Forelimb muscle (tissue), 1 donor: ENCODE measurements at regions not wholly inside any gene's neighbourhood (a gene's known extent, or its start where the extent isn't known, plus 50 kb on each side); places are given as distances from the start of the nearest gene placed in this dataset.
"Not testable (repeated sequence)": the region's sequence is repeated elsewhere in the genome, so short reads cannot be mapped to it uniquely, and the experiment has no call there.

Experiments used
- DNase-seq: peaks from one replicate; pipeline ENCODE4 v3.0.0-alpha.2; 2013; ENCODE audit warnings: low read depth

DNA sequence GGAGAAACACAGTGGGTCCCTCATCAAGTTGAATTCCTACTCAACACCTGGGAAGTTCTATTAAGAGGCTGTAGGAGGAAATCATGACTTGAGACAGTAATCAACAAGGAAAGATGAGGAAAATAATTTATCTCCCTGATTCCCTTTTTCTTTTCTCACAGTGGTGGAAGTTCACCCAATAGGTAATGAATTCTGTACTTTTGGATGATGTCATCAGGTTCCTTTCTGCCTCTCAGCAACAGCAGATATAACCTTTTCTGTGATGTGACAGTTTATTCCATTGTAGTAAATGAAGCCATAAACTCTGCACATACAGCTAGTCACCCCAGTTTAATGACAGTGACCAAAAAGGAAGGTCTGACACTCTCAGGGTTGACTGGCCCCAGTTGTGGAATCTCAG is 1265.0 kb downstream of the NXPH1 start:
- no peak for DNase-seq

- no peak for DNase-seq
Observed at GRCh38 chr7:9709216-9709615, 1264.5 kb upstream of the PHF14 start.

DNA sequence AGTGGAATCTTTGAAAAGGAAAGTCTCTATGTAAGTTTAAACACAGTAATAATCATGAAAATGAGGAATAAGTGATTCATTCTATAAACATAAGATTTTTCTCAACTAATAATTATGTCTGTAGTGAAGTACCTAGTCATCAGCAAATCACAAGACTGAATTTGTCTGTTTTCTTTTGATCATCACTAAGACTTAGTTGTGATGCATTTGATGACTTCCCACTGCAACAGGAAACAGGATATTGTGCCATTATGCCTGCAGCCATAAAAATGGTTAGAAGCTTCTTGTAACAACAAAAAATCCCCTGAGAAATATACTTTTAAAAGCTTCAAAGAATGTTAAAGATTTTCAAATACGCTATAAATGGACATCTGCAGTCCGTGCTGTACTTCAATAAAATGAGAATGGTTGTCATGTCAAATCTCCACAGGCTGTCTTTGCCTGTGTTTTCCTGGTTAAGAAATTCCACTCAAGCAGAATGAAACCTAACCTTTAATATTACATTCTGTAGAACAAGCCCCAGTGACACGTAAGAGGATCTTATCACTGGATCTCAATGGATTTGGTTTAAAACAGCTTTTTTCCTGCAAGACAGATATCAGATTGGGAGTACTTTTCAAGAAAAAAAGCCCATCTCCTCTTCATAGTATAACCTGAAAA is 1262.3 kb upstream of the PHF14 start:
- DNase-seq = no peak

DNA sequence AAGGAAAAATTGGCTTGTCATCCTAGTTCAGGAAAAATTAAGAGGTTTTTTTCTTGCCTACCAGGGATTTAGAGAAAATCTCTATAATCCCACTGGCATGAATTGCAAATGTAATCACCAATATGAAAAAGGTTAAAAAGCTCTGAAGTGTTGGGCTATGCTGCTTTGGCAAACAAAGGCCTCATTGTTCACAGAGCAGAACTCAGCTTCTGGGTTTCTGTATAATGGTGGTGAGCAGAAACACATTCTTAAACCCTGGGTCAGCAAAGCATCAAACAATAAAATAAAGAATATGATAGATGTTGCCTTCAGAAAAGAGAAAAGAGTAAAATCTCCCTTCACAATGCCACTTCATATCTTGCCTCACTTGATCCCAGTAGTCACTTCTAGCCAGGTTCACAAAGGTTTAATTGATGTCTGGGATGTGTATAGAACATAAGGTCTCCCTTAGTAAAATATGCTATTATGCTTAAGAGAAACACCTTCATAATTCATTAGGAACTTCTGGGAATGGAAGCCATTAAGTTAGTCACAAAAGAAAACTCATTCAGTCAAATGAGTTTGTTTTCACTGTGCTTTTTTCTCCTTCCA is 1255.5 kb upstream of the PHF14 start:
- DNase-seq = no peak

GRCh38 chr7:9719303-9719702 is 1254.4 kb upstream of the PHF14 start:
- DNase-seq = no peak

DNA sequence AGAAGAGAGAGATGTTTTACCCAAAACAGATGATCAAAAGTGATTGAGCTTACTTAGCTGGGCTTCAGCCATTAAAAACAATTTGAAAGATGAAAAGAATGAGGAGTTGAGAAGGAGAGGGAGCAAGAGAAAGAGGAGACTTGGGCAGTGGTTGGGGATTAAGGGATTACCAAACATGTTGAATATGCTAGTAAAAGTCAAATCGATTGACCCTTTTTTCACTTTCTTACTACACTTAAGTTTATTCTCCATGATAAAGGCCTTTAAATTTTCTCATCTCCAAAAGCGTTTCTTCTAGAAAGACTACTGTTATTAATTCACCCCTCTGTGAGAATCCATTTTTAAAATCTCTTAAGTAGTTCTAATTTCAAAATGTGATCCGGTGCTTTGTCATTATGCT is 1254.0 kb upstream of the PHF14 start:
- DNase-seq = no peak

- not testable (repeated sequence) for DNase-seq
Observed at GRCh38 chr7:9725940-9726663, 1247.6 kb upstream of the PHF14 start.

GRCh38 chr7:9726811-9727210 is 1246.9 kb upstream of the PHF14 start:
- not testable (repeated sequence) for DNase-seq

GRCh38 chr7:9727467-9727869 is 1246.2 kb upstream of the PHF14 start:
- DNase-seq = not testable (repeated sequence)

GRCh38 chr7:9728014-9728657 is 1245.5 kb upstream of the PHF14 start:
- not testable (repeated sequence) for DNase-seq

GRCh38 chr7:9752033-9752432 is 1221.6 kb upstream of the PHF14 start:
- no peak for DNase-seq

GRCh38 chr7:9761224-9761623 is 1212.4 kb upstream of the PHF14 start:
- DNase-seq = no peak

- no peak for DNase-seq
Observed at GRCh38 chr7:9776900-9777299, 1196.8 kb upstream of the PHF14 start.

DNA sequence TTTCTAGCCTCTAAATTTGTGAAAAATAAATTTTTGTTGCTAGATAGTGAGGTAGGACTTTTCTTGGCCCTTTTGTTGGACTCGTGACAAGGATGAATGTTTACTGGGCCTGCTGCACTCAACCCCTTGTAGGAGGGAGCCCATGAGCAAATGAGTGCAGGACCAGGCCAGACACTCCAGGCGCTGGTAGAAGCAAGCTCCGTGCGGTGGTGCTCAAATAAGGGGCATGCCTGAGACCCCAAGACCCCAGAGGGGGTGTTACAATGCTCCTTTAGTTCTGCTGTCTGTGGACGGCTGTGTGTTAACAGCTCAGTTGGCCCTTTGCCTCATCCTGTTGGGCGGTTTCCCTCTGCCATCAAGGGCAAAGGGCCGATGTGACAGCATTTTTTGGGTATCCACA is 1195.3 kb upstream of the PHF14 start:
- no peak for DNase-seq

DNA sequence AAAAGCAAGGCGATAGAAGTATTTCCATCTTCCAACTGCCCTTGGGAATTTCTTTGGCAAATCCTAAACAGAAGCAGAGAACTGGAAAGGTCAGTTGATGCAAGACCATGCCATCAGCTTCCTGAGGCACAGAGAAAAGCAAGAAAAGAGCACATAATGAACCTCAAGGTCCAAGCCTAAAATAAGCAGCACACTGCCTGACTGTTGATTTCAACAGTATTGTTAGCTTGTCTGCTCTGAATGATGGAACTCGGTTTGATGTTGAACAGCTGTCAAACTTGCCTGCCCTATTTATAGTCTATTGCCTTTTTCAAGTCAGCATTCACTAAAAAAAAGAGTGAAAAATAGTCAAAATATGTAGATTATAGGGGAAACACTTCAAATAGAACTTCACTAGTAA is 1192.0 kb upstream of the PHF14 start:
- no peak for DNase-seq

DNA sequence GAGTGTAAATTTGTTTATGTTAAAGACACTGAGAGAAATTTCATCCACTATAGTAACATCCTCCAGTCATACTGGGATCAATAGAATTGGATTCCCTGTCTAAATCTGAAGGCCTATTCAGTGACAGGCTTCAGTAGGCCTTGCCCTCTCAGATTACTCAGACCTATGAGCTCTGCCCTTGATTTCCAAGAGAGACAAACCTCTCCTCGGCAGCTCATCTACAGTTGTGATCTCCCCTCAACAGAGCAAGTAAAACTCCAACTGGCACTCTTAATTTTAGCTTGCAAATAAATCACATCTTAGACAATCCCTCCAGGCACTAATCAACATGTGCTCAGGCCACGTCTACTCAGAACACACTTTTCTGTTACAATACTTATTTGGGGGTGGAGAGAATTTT is 1191.4 kb upstream of the PHF14 start:
- no peak for DNase-seq

DNA sequence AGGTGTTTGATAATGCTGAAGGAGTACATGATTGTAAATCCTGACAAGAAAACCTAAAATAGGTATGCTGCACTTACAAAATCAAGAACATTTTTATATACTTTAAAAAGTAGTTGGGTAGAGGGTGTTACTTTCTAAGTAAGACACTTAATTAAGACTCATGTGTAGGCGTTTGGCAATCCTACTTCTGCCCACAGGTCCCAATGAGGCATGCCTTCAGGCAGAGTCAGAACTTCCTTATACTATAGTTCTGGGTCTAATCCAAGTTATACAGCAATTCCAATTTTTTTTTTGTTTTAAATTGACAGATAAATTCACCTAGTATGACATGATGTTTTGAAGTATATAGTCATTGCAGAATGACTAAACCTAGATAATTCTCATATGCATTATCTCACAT is 1188.5 kb upstream of the PHF14 start:
- no peak for DNase-seq

GRCh38 chr7:9796241-9796640 is 1177.4 kb upstream of the PHF14 start:
- DNase-seq = no peak

DNA sequence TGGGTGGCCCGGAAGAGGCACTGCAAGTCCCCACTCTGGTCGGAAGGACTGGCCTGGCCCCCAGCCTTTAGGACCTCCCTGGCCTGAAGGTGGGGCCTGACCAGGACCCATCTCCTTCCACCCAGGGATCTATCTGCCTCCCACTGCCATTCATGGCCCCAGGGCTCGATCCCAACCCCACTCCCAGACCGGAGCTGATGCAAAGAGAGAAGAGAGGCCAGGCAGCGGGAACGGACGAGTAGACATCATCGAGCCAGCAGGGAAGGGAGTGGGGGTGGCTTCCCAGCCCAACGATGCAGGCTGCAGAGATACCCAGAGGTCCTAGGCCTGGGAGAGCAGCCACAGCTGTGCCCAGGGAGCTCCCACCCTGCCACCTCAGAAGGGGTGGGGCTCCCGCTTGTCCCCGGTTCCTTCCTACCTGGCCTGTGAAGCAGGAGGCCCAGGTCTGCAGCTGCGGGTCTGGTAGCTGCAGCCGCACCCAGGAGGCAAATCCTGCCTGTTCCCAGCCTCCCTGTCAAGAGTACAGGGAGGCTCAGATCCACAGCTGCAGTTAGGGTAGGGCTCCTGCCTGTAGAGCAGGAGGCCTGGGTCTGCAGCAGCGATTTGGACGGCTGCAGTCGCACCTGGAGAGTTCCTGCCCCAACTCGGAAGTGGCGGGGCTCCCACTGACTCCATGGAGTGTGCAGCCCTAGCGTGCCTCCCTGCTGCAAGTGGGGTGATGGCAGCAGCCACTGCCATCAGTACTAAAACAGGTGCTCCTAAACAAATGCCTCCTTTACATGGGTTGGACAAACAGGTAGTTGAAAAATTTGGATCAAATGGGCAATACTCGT is 1151.0 kb upstream of the PHF14 start:
- DNase-seq = no peak

DNA sequence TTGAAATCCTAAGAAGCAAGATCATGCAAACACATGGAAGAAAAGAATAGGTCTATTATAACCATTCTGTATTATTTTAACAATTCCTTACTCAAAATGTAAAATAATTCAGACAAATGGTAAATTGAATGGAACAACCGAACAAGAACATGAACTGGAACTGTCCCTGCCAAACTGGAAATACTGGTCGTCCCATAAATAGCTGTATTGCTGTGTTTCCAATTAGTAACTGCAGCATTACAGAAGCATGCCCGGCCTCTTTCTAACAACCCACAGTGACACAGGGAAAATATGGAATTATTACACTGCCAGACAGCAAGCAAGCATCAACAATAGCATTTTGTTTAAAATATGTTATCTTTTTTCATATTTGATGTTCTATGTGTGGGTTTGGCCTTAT is 1138.5 kb upstream of the PHF14 start:
- no peak for DNase-seq

GRCh38 chr7:9836671-9837070 is 1137.0 kb upstream of the PHF14 start:
- DNase-seq = no peak

GRCh38 chr7:9842301-9842700 is 1131.4 kb upstream of the PHF14 start:
- DNase-seq = no peak
